ENCODE measurements at regions not wholly inside any gene's neighbourhood (a gene's known extent, or its start where the extent isn't known, plus 50 kb on each side); places are given as distances from the start of the nearest gene placed in this dataset.

DNA sequence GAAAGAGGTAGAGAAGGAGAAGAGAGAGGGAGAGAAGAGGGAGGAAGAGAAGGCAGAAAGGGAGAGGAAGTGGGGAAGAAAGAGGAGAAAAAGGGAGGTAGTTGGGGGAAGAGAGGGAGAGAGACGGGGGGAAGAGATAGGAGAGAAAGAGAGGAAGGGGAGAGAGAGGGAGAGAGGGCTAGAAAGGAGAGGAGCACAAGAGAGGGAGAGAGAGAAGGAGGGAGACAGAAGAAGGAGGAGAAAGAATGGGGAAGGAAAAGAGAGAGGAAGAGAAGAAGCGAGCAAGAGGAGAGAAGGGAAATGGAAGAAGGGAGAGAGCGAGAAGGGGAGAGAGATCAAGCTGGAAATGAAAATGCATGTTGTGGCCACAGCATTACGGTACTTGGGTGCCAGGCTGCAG is 1368.4 kb upstream of the TMEM132C start:
- TF ChIP-seq CTCF (IDR thresholded peaks at IDR 0.05): no peak
- no peak for TF ChIP-seq ZFX (IDR thresholded peaks at IDR 0.05; ENCODE audit: borderline replicate concordance)
